HG03342 (cell line): ENCODE measurements at regions not wholly inside any gene's neighbourhood (a gene's known extent, or its start where the extent isn't known, plus 50 kb on each side); places are given as distances from the start of the nearest gene placed in this dataset.

Experiments used
- ATAC-seq: cut with Tn5 transposase; IDR thresholded peaks from one replicate; pipeline ENCODE4 v1.9.1; 2021; ENCODE audit warnings: mild to moderate bottlenecking, moderate library complexity; ENCODE audit not compliant: unreplicated experiment

DNA sequence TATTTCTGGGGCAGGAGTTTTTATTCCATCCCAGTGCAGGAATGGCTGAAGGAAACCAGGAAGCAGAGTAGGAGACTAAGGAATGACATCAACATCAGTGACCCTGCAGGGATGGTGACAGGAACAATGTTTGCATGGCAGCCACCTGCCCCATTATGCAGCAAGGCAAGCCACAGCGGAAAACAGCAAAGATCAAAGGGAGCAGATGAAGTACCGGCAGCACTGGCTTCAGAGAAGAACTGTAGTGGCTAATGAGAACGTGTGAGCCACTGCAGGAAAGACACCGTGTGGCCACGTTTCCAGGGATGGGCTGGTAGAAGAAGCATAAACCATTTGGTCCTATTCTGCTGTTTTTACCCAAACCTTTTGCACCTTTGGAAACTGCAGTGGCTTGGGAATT is 52.9 kb upstream of the TAB2 start:
- no peak for ATAC-seq

DNA sequence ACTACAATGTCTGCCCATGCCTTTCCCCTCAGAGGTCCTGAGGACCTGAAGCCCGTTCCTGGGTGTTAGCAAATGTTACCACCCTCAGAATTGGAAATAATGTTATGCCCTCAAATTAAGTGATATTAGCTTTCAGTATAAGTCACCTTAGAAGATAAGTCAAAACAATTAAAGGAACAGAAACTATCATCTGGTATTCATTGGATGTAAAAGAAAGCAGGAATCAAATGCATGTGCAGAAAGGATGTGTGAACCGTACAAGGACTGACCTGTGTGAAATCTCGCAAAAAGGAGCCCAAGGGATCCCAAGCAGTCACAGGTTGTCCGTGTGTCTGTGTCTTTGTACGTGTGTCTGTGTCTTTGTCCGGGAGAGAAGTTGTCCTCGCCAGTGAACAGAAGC is 51.6 kb upstream of the TAB2 start:
- ATAC-seq = no peak

DNA sequence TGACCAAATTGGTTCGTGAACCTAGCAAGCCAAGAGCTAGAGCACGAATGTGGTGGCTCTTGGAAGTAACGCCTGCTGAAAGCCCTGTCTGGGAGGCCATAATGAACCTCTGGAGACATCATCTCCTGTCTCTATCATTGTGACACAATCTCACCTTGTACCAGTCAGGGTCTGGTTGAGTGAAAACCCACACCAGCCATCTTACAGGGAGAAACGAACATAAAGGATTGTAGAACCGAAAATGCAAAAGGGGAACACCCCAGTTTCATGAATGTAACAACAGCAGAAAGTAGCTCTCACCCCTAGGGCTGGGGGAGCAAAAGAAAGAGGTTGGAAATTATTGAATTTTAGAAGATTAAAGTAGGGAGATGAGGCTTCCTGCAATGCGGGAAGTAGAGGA is 50.9 kb upstream of the TAB2 start:
- peak; percentile 89 for ATAC-seq

DNA sequence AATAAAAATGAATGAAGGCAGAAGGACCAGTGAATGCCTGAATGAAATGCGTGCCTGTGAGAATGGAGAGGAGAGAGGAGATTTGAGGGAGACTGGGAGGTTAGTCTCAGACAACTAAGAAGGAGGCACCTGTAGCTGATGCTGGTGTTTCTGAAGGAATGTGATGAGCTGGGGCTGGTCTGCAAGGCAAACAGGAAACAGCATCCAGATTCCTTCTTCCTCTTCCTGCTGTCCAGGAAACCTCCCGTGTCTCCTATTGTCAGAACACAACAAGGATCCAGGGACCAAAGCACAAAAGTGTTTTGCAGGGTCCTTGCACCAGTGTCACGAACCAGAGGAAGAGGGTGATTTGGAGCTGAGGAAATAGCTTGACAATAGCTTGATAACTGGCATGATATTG is 50.4 kb upstream of the TAB2 start:
- peak; percentile 7 for ATAC-seq

DNA sequence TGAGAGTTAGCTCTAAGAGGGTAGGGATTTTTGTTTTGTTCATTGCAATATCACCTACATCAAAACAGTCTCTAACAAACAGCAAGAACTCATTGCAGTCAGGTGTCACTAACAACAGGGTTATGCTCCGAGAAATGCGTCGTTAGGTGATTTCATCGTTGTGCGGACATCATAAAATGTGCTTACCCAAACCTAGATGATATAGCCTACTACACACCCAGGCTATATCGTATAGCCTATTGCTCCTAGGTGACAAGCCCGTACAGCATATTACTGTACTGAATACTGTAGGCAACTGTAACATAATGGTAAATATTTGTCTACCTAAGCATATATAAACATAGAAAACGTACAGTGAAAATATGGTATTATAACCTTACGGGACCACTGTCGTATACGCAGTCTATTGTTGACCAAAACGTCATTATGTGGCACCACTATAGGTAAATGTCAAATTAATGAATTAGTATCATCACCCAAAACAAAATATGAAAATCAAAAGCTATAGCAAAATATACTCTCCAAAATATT is 49.9 kb upstream of the TAB2 start:
- ATAC-seq = no peak
